ENCODE measurements at regions not wholly inside any gene's neighbourhood (a gene's known extent, or its start where the extent isn't known, plus 50 kb on each side); places are given as distances from the start of the nearest gene placed in this dataset.

GRCh38 chr16:82248677-82249076 lies 78.7 kb upstream of the MPHOSPH6 start:
- POLR2A ChIA-PET = no interaction called here
- H3K27me3 ChIP-seq (ENCODE audit: control insufficient read depth, insufficient read depth, low read length) = no peaks in the 10 kb centered on the region
- no peak for DNase-seq (ENCODE audit: low read depth)
- H3K36me3 ChIP-seq (ENCODE audit: control insufficient read depth, insufficient read depth, low read length) = no peaks in the 10 kb centered on the region
- CTCF ChIA-PET = interaction anchor here (1.2 kb wide), 1 partner anchor 19 kb away, joined by 3 read pairs; no protein-coding TSS in a partner anchor
- TF ChIP-seq, protein P1, sequence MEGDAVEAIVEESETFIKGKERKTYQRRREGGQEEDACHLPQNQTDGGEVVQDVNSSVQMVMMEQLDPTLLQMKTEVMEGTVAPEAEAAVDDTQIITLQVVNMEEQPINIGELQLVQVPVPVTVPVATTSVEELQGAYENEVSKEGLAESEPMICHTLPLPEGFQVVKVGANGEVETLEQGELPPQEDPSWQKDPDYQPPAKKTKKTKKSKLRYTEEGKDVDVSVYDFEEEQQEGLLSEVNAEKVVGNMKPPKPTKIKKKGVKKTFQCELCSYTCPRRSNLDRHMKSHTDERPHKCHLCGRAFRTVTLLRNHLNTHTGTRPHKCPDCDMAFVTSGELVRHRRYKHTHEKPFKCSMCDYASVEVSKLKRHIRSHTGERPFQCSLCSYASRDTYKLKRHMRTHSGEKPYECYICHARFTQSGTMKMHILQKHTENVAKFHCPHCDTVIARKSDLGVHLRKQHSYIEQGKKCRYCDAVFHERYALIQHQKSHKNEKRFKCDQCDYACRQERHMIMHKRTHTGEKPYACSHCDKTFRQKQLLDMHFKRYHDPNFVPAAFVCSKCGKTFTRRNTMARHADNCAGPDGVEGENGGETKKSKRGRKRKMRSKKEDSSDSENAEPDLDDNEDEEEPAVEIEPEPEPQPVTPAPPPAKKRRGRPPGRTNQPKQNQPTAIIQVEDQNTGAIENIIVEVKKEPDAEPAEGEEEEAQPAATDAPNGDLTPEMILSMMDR (IDR thresholded peaks at IDR 0.05; ENCODE audit: insufficient read depth, low read depth, low read length) = no peak
- no peak overlapping the region for H3K4me3 ChIP-seq (ENCODE audit: low read depth, low read length)

GRCh38 chr16:82248012-82248656 lies 78.1 kb upstream of the MPHOSPH6 start:
- DNase-seq (ENCODE audit: low read depth) = no peak
- ChIA-PET CTCF (interaction anchor here (1.2 kb wide), 1 partner anchor 19 kb away, joined by 3 read pairs; no protein-coding TSS in a partner anchor), POLR2A (no interaction called here)
- no peaks in the 10 kb centered on the region for H3K27me3 ChIP-seq (ENCODE audit: control insufficient read depth, insufficient read depth, low read length)
- H3K4me3 ChIP-seq (ENCODE audit: low read depth, low read length) = no peak overlapping the region
- TF ChIP-seq, protein P1 (IDR thresholded peaks at IDR 0.05; ENCODE audit: insufficient read depth, low read depth, low read length) = no peak
- H3K36me3 ChIP-seq (ENCODE audit: control insufficient read depth, insufficient read depth, low read length) = no peaks in the 10 kb centered on the region

- ChIA-PET CTCF (interaction anchor here (0.8 to 1.5 kb wide), 2 partner anchors 12 to 369 kb away, joined by 3 to 7 read pairs; no protein-coding TSS in a partner anchor), POLR2A (no interaction called here)
- DNase-seq (ENCODE audit: low read depth) = no peak
Measured at GRCh38 chr16:82242201-82242600, 72.2 kb upstream of the MPHOSPH6 start.

DNA sequence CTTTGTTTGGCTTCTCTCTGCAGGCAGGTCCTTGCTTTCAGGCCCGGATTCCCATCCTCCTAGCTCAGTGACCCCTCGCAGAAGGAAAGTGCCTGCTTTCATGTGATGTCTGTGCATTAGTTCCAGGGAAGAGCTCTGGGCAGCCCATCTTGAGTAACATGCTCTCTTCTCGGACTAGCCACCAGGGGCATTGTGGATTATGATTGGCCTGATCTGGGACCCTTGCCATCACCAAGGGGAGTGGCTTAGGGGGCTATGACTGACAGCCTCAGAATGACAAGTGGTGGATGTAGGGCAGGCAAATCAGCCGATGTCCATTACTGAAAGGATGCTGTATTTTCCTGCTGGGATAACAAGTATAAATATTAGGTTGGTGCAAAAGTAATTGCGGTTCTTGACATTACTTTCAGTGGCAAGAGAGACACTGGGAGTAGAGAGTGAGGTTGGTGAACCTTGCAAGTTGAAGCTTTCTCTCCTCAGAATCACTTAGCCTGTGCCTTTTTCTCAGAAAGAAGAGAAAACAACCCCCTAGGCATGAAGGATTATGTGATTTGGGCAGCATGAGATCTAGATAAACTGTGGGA lies 71.5 kb upstream of the MPHOSPH6 start:
- ChIA-PET POLR2A (no interaction called here), CTCF (interaction anchor here (1.2 to 1.5 kb wide), 2 partner anchors 12 to 244 kb away, joined by 3 to 7 read pairs; no protein-coding TSS in a partner anchor)
- TF ChIP-seq, protein P1 (IDR thresholded peaks at IDR 0.05; ENCODE audit: insufficient read depth, low read depth, low read length) = no peak
- Histone ChIP-seq H3K27me3 (ENCODE audit: control insufficient read depth, insufficient read depth, low read length) (no peaks in the 10 kb centered on the region), H3K36me3 (ENCODE audit: control insufficient read depth, insufficient read depth, low read length) (no peaks in the 10 kb centered on the region), H3K4me3 (ENCODE audit: low read depth, low read length) (no peak overlapping the region)
- DNase-seq (ENCODE audit: low read depth) = no peak

More at GRCh38 chr16:82242201-82242600, 72.2 kb upstream of the MPHOSPH6 start:
- no peaks in the 10 kb centered on the region for H3K36me3 ChIP-seq (ENCODE audit: control insufficient read depth, insufficient read depth, low read length)
- no peaks in the 10 kb centered on the region for H3K27me3 ChIP-seq (ENCODE audit: control insufficient read depth, insufficient read depth, low read length)
- TF ChIP-seq, protein P1 (IDR thresholded peaks at IDR 0.05; ENCODE audit: insufficient read depth, low read depth, low read length) = no peak
- no peak overlapping the region for H3K4me3 ChIP-seq (ENCODE audit: low read depth, low read length)

GRCh38 chr16:82240111-82240510 lies 70.1 kb upstream of the MPHOSPH6 start:
- DNase-seq (ENCODE audit: low read depth) = no peak
- no peak overlapping the region for H3K4me3 ChIP-seq (ENCODE audit: low read depth, low read length)
- TF ChIP-seq, protein P1 (IDR thresholded peaks at IDR 0.05; ENCODE audit: insufficient read depth, low read depth, low read length) = no peak
- ChIA-PET CTCF (interaction anchor here (1.1 kb wide), 1 partner anchor 10 kb away, joined by 5 read pairs; no protein-coding TSS in a partner anchor), POLR2A (interaction anchor here (0.6 kb wide), 1 partner anchor 962 kb away, joined by 4 read pairs; no protein-coding TSS in a partner anchor)
- H3K27me3 ChIP-seq (ENCODE audit: control insufficient read depth, insufficient read depth, low read length) = no peaks in the 10 kb centered on the region
- no peaks in the 10 kb centered on the region for H3K36me3 ChIP-seq (ENCODE audit: control insufficient read depth, insufficient read depth, low read length)

All from BJ (cell line).